ENCODE measurements at regions not wholly inside any gene's neighbourhood (a gene's known extent, or its start where the extent isn't known, plus 50 kb on each side); places are given as distances from the start of the nearest gene placed in this dataset.
"Not testable (repeated sequence)": the region's sequence is repeated elsewhere in the genome, so short reads cannot be mapped to it uniquely, and the experiment has no call there.

DNA sequence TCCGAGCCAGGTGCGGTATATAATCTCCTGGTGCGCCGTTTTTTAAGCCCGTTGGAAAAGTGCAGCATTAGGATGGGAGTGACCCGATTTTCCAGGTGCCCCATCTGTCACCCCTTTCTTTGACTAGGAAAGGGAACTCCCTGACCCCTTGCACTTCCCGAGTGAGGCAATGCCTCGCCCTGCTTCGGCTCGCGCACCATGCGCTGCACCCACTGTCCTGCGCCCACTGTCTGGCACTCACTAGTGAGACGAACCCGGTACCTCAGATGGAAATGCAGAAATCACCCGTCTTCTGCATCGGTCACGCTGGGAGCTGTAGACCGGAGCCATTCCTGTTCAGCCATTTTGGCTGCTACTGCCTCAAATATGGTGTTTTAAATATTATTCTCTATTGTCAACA, 198.0 kb downstream of the MEIS1 start:
- not testable (repeated sequence) for DNase-seq

GRCh38 chr2:66633631-66634030, 198.7 kb downstream of the MEIS1 start:
- no peak for DNase-seq

GRCh38 chr2:66634784-66635183, 199.9 kb downstream of the MEIS1 start:
- DNase-seq, result no peak

DNA sequence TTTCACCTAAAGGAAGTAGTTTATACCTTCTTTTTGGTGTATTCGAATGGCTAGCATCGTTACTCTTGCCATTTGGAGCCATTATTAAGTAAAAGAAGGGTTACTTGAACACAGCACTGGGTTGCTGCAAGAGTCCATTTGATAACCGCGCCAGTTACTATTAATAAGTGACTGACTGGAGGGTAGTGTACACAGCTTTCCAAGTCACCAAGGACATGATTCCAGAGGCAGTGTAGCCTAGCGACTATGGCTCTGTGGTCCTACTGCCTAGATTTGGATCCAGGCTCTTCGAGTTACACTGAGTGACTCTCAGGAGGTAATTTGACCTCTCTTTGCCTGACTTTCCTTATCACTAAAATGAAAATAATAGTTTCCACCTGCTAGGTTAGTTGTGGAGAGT, 206.8 kb downstream of the MEIS1 start:
- DNase-seq, result no peak

- not testable (repeated sequence) for DNase-seq
Observed at GRCh38 chr2:66648081-66648480, 213.2 kb downstream of the MEIS1 start.

DNA sequence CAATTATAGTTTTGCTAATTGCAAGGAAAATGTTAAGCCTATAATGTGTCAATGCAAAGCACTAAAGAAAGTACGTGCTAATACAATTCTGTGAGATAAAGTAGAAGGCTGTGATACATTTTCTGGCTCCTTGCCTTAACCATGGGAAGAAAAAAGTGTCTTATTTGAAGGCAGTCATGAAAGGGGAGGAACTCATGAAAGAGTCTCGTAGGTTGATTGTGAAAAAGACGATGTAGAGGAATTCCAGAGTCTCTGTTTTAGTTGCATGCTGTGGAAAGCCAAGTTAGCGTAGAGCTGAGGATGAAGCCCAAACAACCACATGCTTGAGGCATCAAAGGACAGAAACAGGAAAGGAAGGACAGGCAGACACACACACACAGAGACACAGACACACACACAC, 214.1 kb downstream of the MEIS1 start:
- no peak for DNase-seq

GRCh38 chr2:66651295-66651694, 216.4 kb downstream of the MEIS1 start:
- no peak for DNase-seq

- no peak for DNase-seq
Observed at GRCh38 chr2:66660804-66661203, 225.9 kb downstream of the MEIS1 start.

DNA sequence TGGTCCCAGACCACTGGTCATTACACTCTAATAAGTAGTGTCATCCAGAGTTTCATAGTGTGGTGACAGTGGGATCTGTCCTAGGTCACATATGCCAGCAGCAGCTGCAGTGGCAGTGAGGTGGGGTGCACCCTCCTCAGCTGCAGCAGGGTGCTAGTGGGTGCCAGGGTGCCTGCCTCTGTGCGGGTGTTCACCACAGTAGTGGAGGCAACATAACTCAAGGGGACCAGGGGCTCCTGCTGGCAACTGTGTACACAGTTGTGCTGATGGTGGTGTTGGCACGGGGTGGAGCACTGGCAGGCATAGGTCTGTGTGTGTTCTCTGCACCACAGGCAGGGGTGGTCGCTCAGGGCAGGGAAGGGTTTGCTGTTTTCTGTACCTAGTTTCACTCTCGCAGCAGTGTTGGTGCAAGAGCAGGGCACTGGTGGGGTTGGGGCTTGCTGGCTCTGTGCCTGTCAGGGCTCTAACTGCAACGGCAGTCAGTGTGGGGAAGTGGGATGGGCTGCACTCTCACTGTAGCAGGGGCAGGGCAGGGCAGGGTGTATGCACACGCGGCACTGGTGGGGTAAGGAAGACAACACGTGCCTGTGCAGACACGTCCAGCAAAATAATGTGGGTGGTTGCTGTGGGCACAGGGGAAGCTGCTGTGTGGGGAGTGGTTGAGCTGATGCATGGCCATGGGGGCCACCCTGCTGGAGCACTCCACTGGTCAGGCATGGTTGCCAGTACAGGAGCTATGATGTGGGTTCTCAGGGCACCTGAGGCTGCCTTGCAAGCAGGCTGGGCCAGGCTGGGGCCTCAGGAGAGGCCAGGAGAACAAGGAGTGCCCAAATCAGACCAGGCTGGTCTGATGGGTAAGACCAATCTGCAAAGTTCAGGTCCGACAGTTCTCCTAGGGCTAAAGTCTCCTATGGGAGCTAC, 226.6 kb downstream of the MEIS1 start:
- no peak for DNase-seq

DNA sequence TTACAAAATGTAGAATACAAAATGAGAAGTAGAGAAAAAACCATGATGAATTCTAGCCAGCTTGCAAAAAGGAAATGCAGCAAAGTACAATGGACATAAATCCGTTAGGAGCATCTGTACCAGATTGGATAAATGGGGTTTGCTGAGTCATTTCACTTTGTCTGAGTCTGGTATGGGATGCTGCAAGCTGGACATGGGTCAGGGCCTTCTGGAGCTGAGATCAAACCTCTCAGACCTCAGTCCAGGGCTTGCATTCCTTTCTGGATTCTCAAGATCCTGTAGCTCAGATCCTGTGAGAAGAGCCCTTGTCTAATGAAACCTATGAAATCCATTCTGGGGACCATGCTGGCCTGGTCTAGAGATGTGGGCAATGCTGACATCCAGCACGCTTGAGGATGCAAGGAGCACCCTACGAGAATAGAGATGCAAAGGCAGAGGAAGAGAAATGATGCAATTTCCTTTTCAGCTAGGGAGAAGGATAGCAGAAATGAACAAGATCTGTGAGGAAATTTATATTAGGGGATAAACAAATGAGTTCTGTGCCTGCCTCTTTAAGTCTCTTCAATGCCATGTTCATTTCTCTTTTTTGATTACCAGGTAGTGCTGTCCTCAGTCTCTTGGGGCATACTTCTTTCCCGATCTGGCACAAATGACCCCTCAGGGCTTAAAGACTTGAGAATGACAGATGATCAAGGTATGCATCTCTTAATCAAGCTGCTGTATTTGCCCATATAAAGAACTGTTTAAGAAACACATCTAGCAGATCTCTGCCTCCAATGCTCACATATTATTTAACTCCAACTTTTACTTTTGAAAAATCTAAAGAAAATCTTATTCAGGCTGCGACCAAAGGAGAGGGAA, 230.4 kb downstream of the MEIS1 start:
- no peak for DNase-seq

DNA sequence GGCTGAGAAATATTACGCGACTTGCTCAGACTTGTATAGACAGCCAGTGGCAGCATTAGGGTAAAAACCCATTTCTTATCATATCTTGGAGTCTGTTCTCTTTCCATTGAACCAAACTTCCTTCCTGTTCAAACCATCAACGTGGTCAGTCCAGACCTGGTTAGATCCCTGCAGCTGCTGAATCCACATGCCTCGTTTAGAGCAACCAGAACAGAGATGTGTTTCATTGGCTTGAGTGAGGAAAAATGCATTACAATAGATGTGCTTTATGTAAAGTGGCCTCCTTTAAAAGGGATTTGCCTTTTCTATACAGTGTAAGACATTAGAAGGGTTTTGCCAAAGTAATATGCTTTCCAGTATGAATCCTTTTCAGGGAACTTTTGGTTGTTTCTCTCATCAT, 232.4 kb downstream of the MEIS1 start:
- no peak for DNase-seq

GRCh38 chr2:66673286-66673685, 238.4 kb downstream of the MEIS1 start:
- no peak for DNase-seq

DNA sequence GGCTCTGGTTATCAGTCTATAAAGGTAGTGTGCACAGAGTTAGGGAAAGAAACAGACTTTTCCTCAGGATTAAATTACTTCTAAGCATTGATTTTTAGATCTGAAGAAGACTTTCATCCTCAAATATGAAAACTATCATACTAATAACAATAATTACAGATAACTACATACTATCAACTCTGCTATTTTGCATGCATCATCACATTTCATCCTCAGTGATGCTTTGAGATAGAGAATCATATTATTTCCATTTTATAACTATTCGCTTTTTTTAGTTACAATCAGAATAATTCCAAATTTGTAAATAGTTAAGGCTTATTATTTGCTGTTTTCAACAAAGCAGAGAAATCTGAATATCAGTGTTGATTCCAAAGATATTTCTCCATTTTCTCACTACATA, 239.2 kb downstream of the MEIS1 start:
- DNase-seq, result no peak

- DNase-seq, result no peak
Observed at GRCh38 chr2:66675591-66675990, 240.7 kb downstream of the MEIS1 start.

DNA sequence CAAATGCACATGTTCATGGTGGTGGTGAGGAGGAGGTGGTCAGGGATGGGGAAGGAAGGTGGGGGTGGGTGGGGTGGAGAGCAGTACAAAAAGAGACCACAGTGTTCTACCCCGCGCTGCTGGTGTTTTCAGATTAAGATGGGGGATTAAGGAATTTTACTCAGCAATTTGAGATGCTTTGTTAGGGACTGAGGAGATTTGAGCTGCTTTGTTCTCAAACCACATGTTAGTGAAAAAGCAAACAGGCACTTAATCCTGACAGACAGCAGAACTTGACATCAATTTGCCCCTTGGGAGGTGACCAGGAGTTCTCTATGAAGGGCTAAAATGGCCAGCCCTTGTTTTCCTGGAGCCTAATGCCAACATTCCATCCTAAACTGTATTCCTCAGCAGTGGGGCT, 244.5 kb downstream of the MEIS1 start:
- DNase-seq, result no peak

- no peak for DNase-seq
Observed at GRCh38 chr2:66682476-66682875, 247.6 kb downstream of the MEIS1 start.

DNA sequence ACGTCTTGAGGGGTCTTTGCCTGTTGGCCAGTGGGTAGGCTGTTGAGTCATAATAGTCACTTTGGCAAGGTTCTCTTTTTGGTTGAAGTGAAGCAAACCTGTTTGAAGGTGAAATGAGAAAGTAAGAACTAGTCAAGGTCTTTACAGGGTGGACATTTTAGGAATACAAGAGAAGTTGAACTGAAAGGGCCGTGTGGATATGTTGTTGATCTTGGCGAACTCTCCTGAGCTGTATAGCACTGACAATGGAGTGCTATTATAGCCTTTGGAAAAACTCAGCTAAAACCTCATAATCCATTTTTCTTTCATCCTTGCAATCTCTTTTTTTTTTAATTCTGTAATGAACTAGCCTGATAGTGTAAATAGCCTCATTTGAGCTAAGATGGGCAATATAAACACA, 248.1 kb downstream of the MEIS1 start:
- DNase-seq, result no peak

DNA sequence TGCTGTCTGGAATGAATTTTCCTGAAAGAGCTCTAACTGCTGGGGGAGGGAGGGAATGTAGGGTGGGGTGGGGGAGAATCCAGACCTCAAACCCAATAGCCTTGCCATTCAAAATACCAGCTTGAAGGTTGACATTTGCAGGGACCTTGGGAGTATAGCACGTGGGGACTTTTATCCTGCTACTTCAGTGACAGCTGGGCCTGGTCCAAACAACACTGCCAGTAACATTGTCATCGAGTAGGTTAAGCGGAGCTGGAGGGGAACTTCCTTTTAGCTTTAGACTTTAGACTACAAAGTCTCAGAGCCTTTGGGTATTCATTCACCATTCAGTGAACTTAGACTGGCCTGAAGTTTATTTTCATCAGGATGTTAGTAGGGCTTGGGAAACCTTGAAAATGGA, 248.7 kb downstream of the MEIS1 start:
- no peak for DNase-seq

DNA sequence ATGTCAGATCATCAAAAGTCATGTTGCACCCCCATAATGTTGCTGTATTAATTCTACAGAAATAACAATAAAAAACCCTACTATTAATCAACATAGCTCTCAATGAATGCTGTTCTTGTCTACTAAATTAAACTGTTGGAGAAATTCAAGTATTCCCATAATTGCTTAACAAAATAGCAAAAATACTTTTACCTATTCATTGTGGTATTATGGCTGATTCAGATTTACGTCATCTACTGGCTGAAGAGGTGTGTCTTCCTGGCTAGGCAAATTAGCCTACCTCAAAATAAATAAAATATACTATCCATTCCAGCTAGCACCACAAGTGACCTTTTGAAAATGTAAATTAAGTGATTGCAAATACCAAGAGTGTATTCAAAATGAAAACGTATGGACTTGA, 249.4 kb downstream of the MEIS1 start:
- no peak for DNase-seq

GRCh38 chr2:66686755-66687154, 251.8 kb downstream of the MEIS1 start:
- DNase-seq, result no peak

- DNase-seq, result no peak
Observed at GRCh38 chr2:66688951-66689350, 254.0 kb downstream of the MEIS1 start.

DNA sequence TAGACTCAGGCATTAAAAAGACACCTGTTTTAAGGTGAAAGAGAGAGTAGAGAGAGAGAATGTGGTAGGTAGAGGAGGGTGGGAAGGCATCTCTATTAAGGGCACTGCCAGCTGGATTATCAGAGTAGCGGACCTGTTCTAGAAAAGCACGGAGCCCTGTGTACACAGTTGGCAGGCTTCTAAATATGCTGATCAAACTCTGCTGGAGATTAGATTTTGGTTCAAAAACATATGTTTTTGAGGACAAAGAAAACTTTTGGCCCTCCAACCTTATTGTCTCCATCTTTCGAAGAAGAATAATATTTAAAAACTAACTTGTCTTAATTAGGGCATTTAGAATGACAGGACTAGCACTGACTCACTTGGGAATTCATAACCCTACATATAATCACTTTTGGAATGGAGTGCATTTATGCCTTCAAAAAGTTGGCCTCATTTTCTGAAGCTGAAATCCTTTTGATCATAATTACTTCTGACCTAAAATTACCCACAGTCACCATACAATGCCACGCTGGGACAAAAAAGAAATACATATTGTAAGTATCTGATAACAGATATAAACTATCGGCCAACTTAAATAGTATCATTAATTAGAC, 254.6 kb downstream of the MEIS1 start:
- no peak for DNase-seq
